IPS-18a (cell line): ENCODE measurements at regions not wholly inside any gene's neighbourhood (a gene's known extent, or its start where the extent isn't known, plus 50 kb on each side); places are given as distances from the start of the nearest gene placed in this dataset.

Experiments used
- H3K27ac ChIP-seq: one replicate; pipeline ENCODE4 v1.5.1; 2013; ENCODE audit warnings: low read length
- H3K27me3 ChIP-seq: one replicate; pipeline ENCODE4 v1.6.1; 2013; ENCODE audit warnings: mild to moderate bottlenecking, low read length; ENCODE audit not compliant: control insufficient read depth, insufficient read depth
- H3K36me3 ChIP-seq: one replicate; pipeline ENCODE4 v1.6.1; 2013; ENCODE audit warnings: low read depth, low read length; ENCODE audit not compliant: control insufficient read depth
- H3K4me1 ChIP-seq: one replicate; pipeline ENCODE4 v1.6.1; 2013; ENCODE audit warnings: low read depth, low read length; ENCODE audit not compliant: control insufficient read depth
- H3K4me3 ChIP-seq: one replicate; pipeline ENCODE4 v1.5.1; 2013; ENCODE audit warnings: low read length
- H3K9ac ChIP-seq: one replicate; pipeline ENCODE4 v1.6.1; 2013; ENCODE audit warnings: mild to moderate bottlenecking, low read length, moderate library complexity
- H3K9me3 ChIP-seq: one replicate; pipeline ENCODE4 v1.6.1; 2013; ENCODE audit warnings: low read depth, low read length; ENCODE audit not compliant: control insufficient read depth

GRCh38 chr3:107979538-107979937, 111.3 kb downstream of the CD47 start:
- Histone ChIP-seq H3K4me3 (no peak overlapping the region), H3K9me3 (no peaks in the 10 kb centered on the region), H3K27me3 (no peaks in the 10 kb centered on the region), H3K36me3 (no peaks in the 10 kb centered on the region), H3K27ac (no peak overlapping the region), H3K4me1 (no peaks in the 10 kb centered on the region), H3K9ac (no peak overlapping the region)

DNA sequence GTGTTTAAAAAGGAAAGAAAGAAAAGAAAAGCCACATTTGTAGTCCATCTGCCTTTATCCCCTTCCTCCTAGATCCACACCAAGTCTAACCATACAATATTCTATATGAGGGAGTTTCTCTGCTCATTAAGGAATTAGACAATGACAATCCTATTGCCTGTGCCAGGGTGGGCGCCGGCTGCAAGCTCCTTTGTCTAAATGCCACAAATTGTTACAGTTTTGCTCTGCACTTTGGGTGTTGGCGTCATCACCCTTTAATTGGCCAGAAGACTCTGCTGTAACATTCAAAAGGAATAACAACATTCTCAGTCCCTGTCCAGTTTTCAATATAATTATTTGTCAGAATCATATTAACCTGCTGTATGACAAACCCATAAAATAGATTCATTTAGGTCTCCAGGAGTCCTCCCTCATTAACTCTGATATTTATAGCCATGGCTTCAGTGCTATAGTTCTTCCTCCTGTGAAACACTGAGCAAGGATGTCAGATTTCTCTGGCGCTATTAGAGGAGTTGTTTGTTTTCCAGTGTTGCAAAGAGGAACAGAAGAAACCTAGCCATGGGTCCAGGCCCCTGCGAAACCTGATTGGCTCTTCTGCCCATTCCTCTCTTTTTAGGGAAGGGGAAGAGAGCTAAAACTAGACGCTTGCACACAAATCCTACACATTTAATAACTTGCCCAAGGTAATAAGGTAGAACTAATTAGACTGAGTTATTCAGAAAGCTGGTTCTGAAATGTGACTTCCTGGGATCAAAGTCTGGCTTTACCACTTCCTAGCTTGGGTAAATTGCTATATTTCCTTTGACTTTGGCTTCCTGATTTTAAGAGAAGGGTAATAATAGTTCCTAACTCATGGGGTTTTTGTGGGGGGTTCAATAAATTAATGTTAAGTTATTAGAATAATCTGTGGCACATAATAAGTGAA, 112.4 kb downstream of the CD47 start:
- no peaks in the 10 kb centered on the region for H3K9me3 ChIP-seq
- no peaks in the 10 kb centered on the region for H3K4me1 ChIP-seq
- no peaks in the 10 kb centered on the region for H3K36me3 ChIP-seq
- H3K27ac ChIP-seq: no peak overlapping the region
- H3K4me3 ChIP-seq: no peak overlapping the region
- H3K27me3 ChIP-seq: no peaks in the 10 kb centered on the region
- no peak overlapping the region for H3K9ac ChIP-seq

GRCh38 chr3:107977221-107978130, 113.4 kb downstream of the CD47 start:
- no peak overlapping the region for H3K27ac ChIP-seq
- H3K9me3 ChIP-seq: no peaks in the 10 kb centered on the region
- no peak overlapping the region for H3K9ac ChIP-seq
- H3K27me3 ChIP-seq: no peaks in the 10 kb centered on the region
- H3K36me3 ChIP-seq: no peaks in the 10 kb centered on the region
- H3K4me1 ChIP-seq: no peaks in the 10 kb centered on the region
- H3K4me3 ChIP-seq: no peak overlapping the region

GRCh38 chr3:107976202-107976800, 114.5 kb downstream of the CD47 start:
- no peaks in the 10 kb centered on the region for H3K27me3 ChIP-seq
- H3K9ac ChIP-seq: no peak overlapping the region
- H3K9me3 ChIP-seq: no peaks in the 10 kb centered on the region
- H3K27ac ChIP-seq: no peak overlapping the region
- H3K4me3 ChIP-seq: no peak overlapping the region
- H3K4me1 ChIP-seq: no peaks in the 10 kb centered on the region
- H3K36me3 ChIP-seq: no peaks in the 10 kb centered on the region

GRCh38 chr3:107975529-107976201, 115.2 kb downstream of the CD47 start:
- H3K4me1 ChIP-seq: no peaks in the 10 kb centered on the region
- no peaks in the 10 kb centered on the region for H3K36me3 ChIP-seq
- H3K9ac ChIP-seq: no peak overlapping the region
- no peak overlapping the region for H3K4me3 ChIP-seq
- H3K27me3 ChIP-seq: no peaks in the 10 kb centered on the region
- no peaks in the 10 kb centered on the region for H3K9me3 ChIP-seq
- H3K27ac ChIP-seq: no peak overlapping the region

DNA sequence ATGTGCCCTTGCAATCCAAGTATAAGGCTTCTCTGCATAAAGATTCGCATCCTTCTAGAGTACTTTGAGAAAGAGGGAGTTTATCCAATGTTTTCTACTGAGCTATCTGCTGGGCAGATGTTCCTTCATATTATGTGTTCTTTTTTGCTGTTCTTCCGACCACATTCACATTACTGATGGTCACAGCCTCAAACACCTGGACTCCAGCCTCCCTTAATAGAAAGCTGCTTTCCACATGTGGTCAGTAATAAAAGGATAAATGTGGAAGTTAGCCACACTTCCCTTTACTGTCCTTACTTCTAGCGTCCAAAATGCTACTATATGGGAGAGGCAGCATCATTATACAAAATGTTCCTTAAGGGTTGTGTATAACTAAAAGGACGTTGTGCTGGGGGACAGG, 116.9 kb downstream of the CD47 start:
- H3K36me3 ChIP-seq: no peaks in the 10 kb centered on the region
- no peak overlapping the region for H3K27ac ChIP-seq
- H3K4me1 ChIP-seq: no peaks in the 10 kb centered on the region
- no peaks in the 10 kb centered on the region for H3K9me3 ChIP-seq
- no peaks in the 10 kb centered on the region for H3K27me3 ChIP-seq
- no peak overlapping the region for H3K9ac ChIP-seq
- H3K4me3 ChIP-seq: no peak overlapping the region

GRCh38 chr3:107973152-107973551, 117.7 kb downstream of the CD47 start:
- no peaks in the 10 kb centered on the region for H3K36me3 ChIP-seq

GRCh38 chr3:107970993-107971580, 119.7 kb downstream of the CD47 start:
- no peaks in the 10 kb centered on the region for H3K4me1 ChIP-seq
- no peaks in the 10 kb centered on the region for H3K27me3 ChIP-seq
- H3K9ac ChIP-seq: no peak overlapping the region
- no peak overlapping the region for H3K4me3 ChIP-seq
- no peaks in the 10 kb centered on the region for H3K36me3 ChIP-seq
- H3K27ac ChIP-seq: no peak overlapping the region
- H3K9me3 ChIP-seq: no peaks in the 10 kb centered on the region

More at GRCh38 chr3:107973152-107973551, 117.7 kb downstream of the CD47 start:
- H3K4me1 ChIP-seq: no peaks in the 10 kb centered on the region
- H3K27me3 ChIP-seq: no peaks in the 10 kb centered on the region
- no peak overlapping the region for H3K4me3 ChIP-seq
- no peak overlapping the region for H3K9ac ChIP-seq
- H3K27ac ChIP-seq: no peak overlapping the region
- no peaks in the 10 kb centered on the region for H3K9me3 ChIP-seq

GRCh38 chr3:107969994-107970819, 120.6 kb downstream of the CD47 start:
- Histone ChIP-seq H3K36me3 (no peaks in the 10 kb centered on the region), H3K4me3 (no peak overlapping the region), H3K9me3 (no peaks in the 10 kb centered on the region), H3K9ac (no peak overlapping the region), H3K4me1 (no peaks in the 10 kb centered on the region), H3K27me3 (no peaks in the 10 kb centered on the region), H3K27ac (no peak overlapping the region)

DNA sequence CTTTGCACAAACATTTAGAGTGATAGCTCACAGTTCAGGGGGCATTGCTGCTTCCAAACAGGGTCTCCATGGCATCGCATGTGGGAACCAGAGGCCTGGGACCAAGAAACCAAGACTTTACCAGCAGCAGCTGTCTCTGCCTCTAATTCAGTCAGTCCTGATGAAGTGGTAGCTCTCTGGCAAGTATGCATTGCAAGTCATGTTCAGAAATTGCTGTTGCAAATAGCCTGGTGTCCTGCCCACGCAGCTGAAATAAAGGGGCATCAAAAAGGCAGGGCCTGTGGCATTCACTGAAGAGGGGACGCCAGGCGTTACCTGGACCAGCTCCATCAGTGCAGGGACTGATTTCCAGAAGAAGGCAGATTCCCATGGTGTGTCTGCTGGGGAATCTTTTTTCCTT, 121.3 kb downstream of the CD47 start:
- no peak overlapping the region for H3K9ac ChIP-seq
- no peaks in the 10 kb centered on the region for H3K9me3 ChIP-seq
- H3K4me1 ChIP-seq: no peaks in the 10 kb centered on the region
- H3K27me3 ChIP-seq: no peaks in the 10 kb centered on the region
- no peak overlapping the region for H3K4me3 ChIP-seq
- H3K36me3 ChIP-seq: no peaks in the 10 kb centered on the region
- H3K27ac ChIP-seq: no peak overlapping the region
